Esophagus muscularis mucosa (tissue), 4 donors: ENCODE measurements at regions not wholly inside any gene's neighbourhood (a gene's known extent, or its start where the extent isn't known, plus 50 kb on each side); places are given as distances from the start of the nearest gene placed in this dataset.

Experiments
- DNase-seq: peaks from one replicate; pipeline ENCODE4 v3.0.0-alpha.2; 2017; ENCODE audit errors: extremely low spot score
- H3K27ac ChIP-seq, 4 donors: fragments of 200-600 bp; sonication (generic); replicated peaks in 1 of 4; 1 replicate in 3 of 4; 2 replicates in 1 of 4; pipeline ENCODE4 v1.5.1; 2016 to 2019; ENCODE audit warnings: mild to moderate bottlenecking in 1 of 4
- H3K27me3 ChIP-seq, 4 donors: fragments of 200-600 bp; sonication (generic); one replicate each; pipeline versions ENCODE4 v1.5.1 to v1.6.0; 2016 to 2019
- H3K36me3 ChIP-seq, 4 donors: fragments of 200-600 bp; sonication (generic); one replicate each; pipeline ENCODE4 v1.5.1; 2016 to 2019
- H3K4me1 ChIP-seq, 4 donors: fragments of 200-600 bp; sonication (generic); one replicate each; pipeline ENCODE4 v1.5.1; 2016 to 2019
- H3K4me3 ChIP-seq, 4 donors: fragments of 200-600 bp; sonication (generic); 1 replicate in 2 of 4; 2 replicates in 2 of 4; pipeline ENCODE4 v1.5.1; 2016 to 2019; ENCODE audit warnings: mild to moderate bottlenecking in 4 of 4, moderate library complexity in 1 of 4
- H3K9me3 ChIP-seq, 4 donors: fragments of 200-600 bp; sonication (generic); 1 replicate in 3 of 4; 2 replicates in 1 of 4; pipeline ENCODE4 v1.5.1; 2016 to 2019
- CTCF ChIP-seq, 3 experiments: fragments of 200-600 bp in 2 of 3; fragments of 450-650 bp in 1 of 3; sonication (generic) in 2 of 3; IDR thresholded peaks; one replicate each; pipeline ENCODE4 v1.5.1; 2017 to 2019; ENCODE audit warnings: antibody characterized with exemption in 3 of 3, mild to moderate bottlenecking in 2 of 3, moderate library complexity in 1 of 3
- EP300 ChIP-seq: sonication (generic); formaldehyde crosslinking; IDR thresholded peaks from one replicate; pipeline ENCODE4 v1.6.1; 2017; ENCODE audit warnings: antibody characterized with exemption
- POLR2A ChIP-seq: fragments of 450-650 bp; IDR thresholded peaks from one replicate; pipeline ENCODE4 v1.6.1; 2017; ENCODE audit warnings: antibody characterized with exemption, moderate library complexity, mild to moderate bottlenecking, low read depth
- POLR2AphosphoS5 ChIP-seq, 2 donors: sonication (generic); formaldehyde crosslinking; IDR thresholded peaks; one replicate each; pipeline ENCODE4 v1.6.1; 2017; ENCODE audit warnings: antibody characterized with exemption in 2 of 2
- WGBS: methylation state at CpG from one replicate; pipeline ENCODE4 v1.1.5; 2018; 5-methylcytosine and 5-hydroxymethylcytosine counted together
- intact Hi-C: fragments of 100-400 bp; cut with DNase I; formaldehyde crosslinking; loops from one replicate; pipeline ENCODE4 v1.15.1; 2023

GRCh38 chr14:34090451-34090850 is 139.6 kb upstream of the EGLN3 start:
- intact Hi-C loops = loop anchor here (10.0 kb wide), 1 partner anchor 134 kb away; no protein-coding TSS in a partner anchor

GRCh38 chr14:34088914-34089313 is 138.0 kb upstream of the EGLN3 start:
- DNase-seq = no peak
- H3K9me3 ChIP-seq = no peaks in the 10 kb centered on the region
- TF ChIP-seq CTCF (IDR thresholded peaks at IDR 0.05) (no peak), POLR2AphosphoS5 (IDR thresholded peaks at IDR 0.05) (no peak), EP300 (no peak), POLR2A (no peak)
- intact Hi-C loops = no loop called here
- H3K27me3 ChIP-seq = no peaks in the 10 kb centered on the region
- peaks cover 0 to 8% (median 0%) of the 10 kb centered on the region in 4 donors for H3K4me1 ChIP-seq
- H3K27ac ChIP-seq = no peak overlapping the region
- WGBS = 70% methylated on average over 2 of the region's 2 CpGs
- no peak overlapping the region for H3K4me3 ChIP-seq
- H3K36me3 ChIP-seq = no peaks in the 10 kb centered on the region

More at GRCh38 chr14:34090451-34090850, 139.6 kb upstream of the EGLN3 start:
- Histone ChIP-seq H3K9me3 (no peaks in the 10 kb centered on the region), H3K27ac (no peak overlapping the region), H3K36me3 (no peaks in the 10 kb centered on the region), H3K27me3 (no peaks in the 10 kb centered on the region), H3K4me1 (no peaks in the 10 kb centered on the region), H3K4me3 (no peak overlapping the region)
- no peak for TF ChIP-seq POLR2AphosphoS5 (IDR thresholded peaks at IDR 0.05)
- TF ChIP-seq POLR2A = no peak
- DNase-seq = no peak

GRCh38 chr14:34087571-34087970 is 136.7 kb upstream of the EGLN3 start:
- Histone ChIP-seq H3K27ac (no peak overlapping the region), H3K4me1 (peaks cover 0 to 12% (median under 1%) of the 10 kb centered on the region in 4 donors), H3K4me3 (no peak overlapping the region), H3K27me3 (no peaks in the 10 kb centered on the region), H3K9me3 (no peaks in the 10 kb centered on the region), H3K36me3 (no peaks in the 10 kb centered on the region)
- intact Hi-C loops = no loop called here
- TF ChIP-seq CTCF (IDR thresholded peaks at IDR 0.05) (no peak), EP300 (no peak), POLR2A (no peak), POLR2AphosphoS5 (IDR thresholded peaks at IDR 0.05) (no peak)
- 93% methylated on average over 3 of the region's 3 CpGs for WGBS
- DNase-seq = peak; percentile 83

- 97% methylated on average over 2 of the region's 2 CpGs for WGBS
- Histone ChIP-seq H3K27me3 (no peaks in the 10 kb centered on the region), H3K36me3 (no peaks in the 10 kb centered on the region), H3K4me3 (no peak overlapping the region), H3K27ac (no peak overlapping the region), H3K9me3 (no peaks in the 10 kb centered on the region), H3K4me1 (peaks cover 12 to 17% (median 13%) of the 10 kb centered on the region in 4 donors)
- intact Hi-C loops = no loop called here
- DNase-seq = no peak
- TF ChIP-seq EP300 = no peak
- no peak for TF ChIP-seq POLR2AphosphoS5 (IDR thresholded peaks at IDR 0.05)
- TF ChIP-seq CTCF (IDR thresholded peaks at IDR 0.05) = no peak
- no peak for TF ChIP-seq POLR2A
These were observed 135.4 kb upstream of the EGLN3 start for GRCh38 chr14:34086223-34086757.

- TF ChIP-seq EP300 (no peak), CTCF (IDR thresholded peaks at IDR 0.05) (no peak), POLR2AphosphoS5 (IDR thresholded peaks at IDR 0.05) (no peak), POLR2A (no peak)
- Histone ChIP-seq H3K36me3 (no peaks in the 10 kb centered on the region), H3K4me3 (no peak overlapping the region), H3K4me1 (peaks cover 15 to 20% (median 17%) of the 10 kb centered on the region in 4 donors), H3K9me3 (no peaks in the 10 kb centered on the region), H3K27me3 (no peaks in the 10 kb centered on the region), H3K27ac (no peak overlapping the region)
- DNase-seq = peak; percentile 53
- intact Hi-C loops = no loop called here
- 95% methylated on average over 1 of the region's 1 CpG for WGBS
These were observed 134.8 kb upstream of the EGLN3 start for GRCh38 chr14:34085695-34086094.
